Smooth muscle cell (in vitro differentiated cells): ENCODE measurements at regions not wholly inside any gene's neighbourhood (a gene's known extent, or its start where the extent isn't known, plus 50 kb on each side); places are given as distances from the start of the nearest gene placed in this dataset.
"Not testable (repeated sequence)": the region's sequence is repeated elsewhere in the genome, so short reads cannot be mapped to it uniquely, and the experiment has no call there.

ENCODE experiments used
- DNase-seq: peaks from one replicate; lab custom pipeline; 2025; ENCODE audit not compliant: unreplicated experiment; lab: John Stamatoyannopoulos, UW
- H2AFZ ChIP-seq: fragments of 200-600 bp; sonication (generic); 2 replicates; pipeline ENCODE4 v1.6.0; 2016; ENCODE audit warnings: antibody characterized with exemption, low read depth, mild to moderate bottlenecking
- H3F3A ChIP-seq: fragments of 200-600 bp; sonication (generic); 2 replicates; pipeline ENCODE4 v1.6.0; 2017; ENCODE audit warnings: antibody characterized with exemption, low read depth
- H3K27ac ChIP-seq: fragments of 200-600 bp; sonication (generic); 2 replicates; pipeline ENCODE4 v1.5.1; 2016; ENCODE audit warnings: low read depth, mild to moderate bottlenecking
- H3K27me3 ChIP-seq: fragments of 200-600 bp; sonication (generic); 2 replicates; pipeline ENCODE4 v1.6.1; 2016; ENCODE audit warnings: low read depth, mild to moderate bottlenecking
- H3K36me3 ChIP-seq: fragments of 200-600 bp; sonication (generic); 2 replicates; pipeline ENCODE4 v1.5.1; 2016; ENCODE audit warnings: low read depth
- H3K4me1 ChIP-seq: fragments of 200-600 bp; sonication (generic); 2 replicates; pipeline ENCODE4 v1.5.1; 2016; ENCODE audit warnings: low read depth
- H3K4me2 ChIP-seq: fragments of 200-600 bp; sonication (generic); 2 replicates; pipeline ENCODE4 v1.6.0; 2016; ENCODE audit warnings: mild to moderate bottlenecking
- H3K4me3 ChIP-seq: fragments of 200-600 bp; sonication (generic); 2 replicates; pipeline ENCODE4 v1.5.1; 2016; ENCODE audit warnings: mild to moderate bottlenecking
- H3K79me2 ChIP-seq: fragments of 200-600 bp; sonication (generic); 2 replicates; pipeline ENCODE4 v1.6.0; 2016; ENCODE audit warnings: low read depth, mild to moderate bottlenecking
- H3K9ac ChIP-seq: fragments of 200-600 bp; sonication (generic); 2 replicates; pipeline ENCODE4 v1.6.0; 2016; ENCODE audit warnings: low read depth
- H3K9me3 ChIP-seq: fragments of 200-600 bp; sonication (generic); replicated peaks from 2 replicates; pipeline ENCODE4 v1.5.1; 2016; ENCODE audit warnings: low read depth
- H4K20me1 ChIP-seq: fragments of 200-600 bp; sonication (generic); 2 replicates; pipeline ENCODE4 v1.6.0; 2016; ENCODE audit warnings: low read depth
- CTCF ChIP-seq: fragments of 200-600 bp; sonication (generic); IDR thresholded peaks from 2 replicates; pipeline ENCODE4 v1.5.1; 2017; ENCODE audit warnings: borderline replicate concordance, mild to moderate bottlenecking, antibody characterized with exemption; ENCODE audit not compliant: insufficient read depth, poor library complexity, severe bottlenecking
- WGBS: methylation state at CpG from one replicate; pipeline ENCODE4 v1.1.7; 2016; ENCODE audit warnings: low lambda C conversion rate; 5-methylcytosine and 5-hydroxymethylcytosine counted together

- WGBS, result 80% methylated on average over 6 of the region's 6 CpGs
- H3K27ac ChIP-seq, result peak overlapping the region; percentile 54
Measured at GRCh38 chr14:58918066-58918738, 270.3 kb upstream of the DAAM1 start.

GRCh38 chr14:58919217-58919616 is 269.2 kb upstream of the DAAM1 start:
- no peaks in the 10 kb centered on the region for H4K20me1 ChIP-seq
- TF ChIP-seq CTCF, result no peak
- peaks cover 14% of the 10 kb centered on the region for H3K4me1 ChIP-seq
- H3K9ac ChIP-seq, result no peak overlapping the region
- no peaks in the 10 kb centered on the region for H3K27me3 ChIP-seq
- H3K79me2 ChIP-seq, result no peaks in the 10 kb centered on the region
- no peaks in the 10 kb centered on the region for H3K9me3 ChIP-seq
- DNase-seq, result no peak
- no peaks in the 10 kb centered on the region for H3F3A ChIP-seq
- no peak overlapping the region for H3K4me3 ChIP-seq
- H3K36me3 ChIP-seq, result no peaks in the 10 kb centered on the region
- H2AFZ ChIP-seq, result no peak overlapping the region
- peak overlapping the region; percentile 0 for H3K27ac ChIP-seq
- 73% methylated on average over 6 of the region's 6 CpGs for WGBS
- no peak overlapping the region for H3K4me2 ChIP-seq

More at GRCh38 chr14:58918066-58918738, 270.3 kb upstream of the DAAM1 start:
- no peak for TF ChIP-seq CTCF
- peaks cover 17% of the 10 kb centered on the region for H3K4me1 ChIP-seq
- H2AFZ ChIP-seq, result no peak overlapping the region
- H3K27me3 ChIP-seq, result no peaks in the 10 kb centered on the region
- no peaks in the 10 kb centered on the region for H4K20me1 ChIP-seq
- DNase-seq, result no peak
- no peak overlapping the region for H3K9ac ChIP-seq
- no peaks in the 10 kb centered on the region for H3K9me3 ChIP-seq
- H3K36me3 ChIP-seq, result no peaks in the 10 kb centered on the region
- H3K4me2 ChIP-seq, result no peak overlapping the region
- H3K79me2 ChIP-seq, result no peaks in the 10 kb centered on the region
- no peak overlapping the region for H3K4me3 ChIP-seq
- H3F3A ChIP-seq, result no peaks in the 10 kb centered on the region

GRCh38 chr14:58920230-58920629 is 268.2 kb upstream of the DAAM1 start:
- no peaks in the 10 kb centered on the region for H3K79me2 ChIP-seq
- DNase-seq, result no peak
- no peak overlapping the region for H3K27ac ChIP-seq
- TF ChIP-seq CTCF, result no peak
- no peaks in the 10 kb centered on the region for H3F3A ChIP-seq
- H3K9me3 ChIP-seq, result no peaks in the 10 kb centered on the region
- no peak overlapping the region for H2AFZ ChIP-seq
- peak overlapping the region; percentile 25 for H3K4me2 ChIP-seq
- no peak overlapping the region for H3K9ac ChIP-seq
- H3K36me3 ChIP-seq, result no peaks in the 10 kb centered on the region
- H3K27me3 ChIP-seq, result no peaks in the 10 kb centered on the region
- no peaks in the 10 kb centered on the region for H4K20me1 ChIP-seq
- 20% methylated on average over 3 of the region's 3 CpGs for WGBS
- H3K4me1 ChIP-seq, result peaks cover 10% of the 10 kb centered on the region
- no peak overlapping the region for H3K4me3 ChIP-seq

DNA sequence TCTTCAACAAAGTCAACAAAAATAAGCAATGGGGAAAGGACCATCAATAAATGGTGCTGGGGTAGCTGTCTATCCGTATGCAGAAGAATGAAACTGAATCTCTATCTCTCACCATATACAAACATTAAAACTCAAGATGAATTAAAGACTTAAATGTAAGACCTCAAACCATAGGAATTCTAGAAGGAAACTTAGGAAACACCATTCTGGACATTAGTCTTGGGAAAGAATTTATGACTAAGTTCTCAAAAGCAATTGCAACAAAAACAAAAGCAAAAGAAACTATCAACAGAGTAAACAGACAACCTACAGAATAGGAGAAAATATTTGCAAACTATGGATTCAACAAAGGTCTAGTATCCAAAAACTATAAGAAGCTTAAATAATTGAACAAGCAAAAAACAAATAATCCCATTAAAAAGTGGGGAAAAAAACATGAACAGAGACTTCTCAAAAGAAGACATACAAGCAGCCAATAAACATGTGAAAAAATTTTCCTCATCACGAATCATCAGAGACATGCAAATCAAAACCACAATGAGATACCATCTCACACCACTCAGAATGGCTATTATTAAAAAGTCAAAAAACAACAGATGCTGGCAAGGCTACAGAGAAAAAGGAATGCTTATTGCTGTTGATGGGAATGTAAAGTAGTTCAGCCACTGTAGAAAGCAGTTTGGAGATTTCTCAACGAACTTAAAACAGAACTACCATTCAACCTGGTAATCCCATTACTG is 266.1 kb upstream of the DAAM1 start:
- H3K27ac ChIP-seq, result peak overlapping the region; percentile 78
- not testable (repeated sequence) for H3K79me2 ChIP-seq, H3K9ac ChIP-seq, H3K9me3 ChIP-seq, H3K4me3 ChIP-seq, DNase-seq, H4K20me1 ChIP-seq, H3K36me3 ChIP-seq, H3F3A ChIP-seq, H3K27me3 ChIP-seq
- peaks cover 10% of the 10 kb centered on the region for H3K4me1 ChIP-seq
- 22% methylated on average over 3 of the region's 3 CpGs for WGBS
- peak overlapping the region; percentile 38 for H2AFZ ChIP-seq
- peak overlapping the region; percentile 68 for H3K4me2 ChIP-seq
